ENCODE measurements at regions not wholly inside any gene's neighbourhood (a gene's known extent, or its start where the extent isn't known, plus 50 kb on each side); places are given as distances from the start of the nearest gene placed in this dataset.
A peak's percentile ranks its signal among the peaks of the same experiment; 100 is the strongest.

DNA sequence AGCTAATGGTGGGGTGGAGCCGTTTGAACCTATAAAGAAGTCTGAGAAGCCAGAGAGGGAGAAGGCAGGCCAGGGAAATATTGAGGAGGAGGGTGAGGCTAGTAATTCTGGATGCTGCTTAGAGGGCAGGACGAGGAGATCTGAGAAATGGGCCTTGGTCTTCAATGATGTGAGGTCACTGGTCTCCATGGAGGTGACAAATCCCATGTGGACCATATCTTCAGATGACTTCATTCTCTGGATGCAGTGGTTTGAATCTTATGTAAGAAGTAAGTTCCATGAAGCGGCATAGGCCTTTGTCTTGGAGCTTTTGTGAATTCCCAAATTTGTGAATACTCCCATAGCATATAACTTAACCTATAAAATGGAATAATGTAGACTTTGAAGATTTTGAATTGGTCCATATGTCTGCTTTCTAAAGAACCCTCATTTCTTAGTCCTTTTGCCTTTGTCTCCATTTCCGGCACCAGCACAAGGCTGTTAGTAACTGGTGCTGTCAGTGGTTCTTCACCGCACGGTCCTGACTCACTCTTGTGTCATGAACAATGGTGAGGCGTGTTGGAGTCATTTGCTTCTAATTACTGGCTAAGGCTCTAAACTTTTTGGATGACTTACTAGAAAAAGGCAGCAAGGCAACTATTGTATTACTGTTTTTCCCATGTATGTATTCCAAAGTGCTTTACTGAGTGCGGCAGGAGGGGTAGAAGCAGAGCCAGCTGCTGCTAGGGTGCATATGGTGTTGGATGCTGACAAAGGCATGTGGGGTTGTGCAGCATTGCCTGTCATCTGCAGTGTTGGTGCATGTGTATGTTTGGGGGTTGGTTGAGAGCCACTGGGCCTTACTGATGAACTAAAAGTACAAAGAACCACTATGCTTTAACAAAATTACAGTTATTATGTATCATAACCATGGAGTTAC is 279.3 kb upstream of the C2CD4B start:
- DNase-seq (ENCODE audit: low read depth): peak; percentile 85

DNA sequence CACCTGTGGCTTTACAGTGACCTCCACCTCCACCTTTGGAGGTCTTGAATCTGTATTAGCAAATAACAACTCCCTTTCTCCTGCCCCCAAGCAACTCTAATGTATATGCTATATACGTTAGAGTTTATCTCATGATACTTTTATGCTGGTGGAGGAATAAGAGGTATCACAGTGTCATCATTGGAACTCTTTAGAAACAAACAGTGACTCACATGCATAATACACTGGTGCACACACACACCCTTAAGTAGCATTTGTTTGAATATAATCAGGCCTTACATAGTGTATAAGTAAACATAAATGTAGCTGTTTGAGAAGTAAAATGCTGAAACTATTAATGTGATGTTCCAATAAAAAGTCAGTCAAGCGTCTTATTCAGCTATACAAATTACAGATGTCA is 280.2 kb upstream of the C2CD4B start:
- DNase-seq (ENCODE audit: low read depth): no peak

DNA sequence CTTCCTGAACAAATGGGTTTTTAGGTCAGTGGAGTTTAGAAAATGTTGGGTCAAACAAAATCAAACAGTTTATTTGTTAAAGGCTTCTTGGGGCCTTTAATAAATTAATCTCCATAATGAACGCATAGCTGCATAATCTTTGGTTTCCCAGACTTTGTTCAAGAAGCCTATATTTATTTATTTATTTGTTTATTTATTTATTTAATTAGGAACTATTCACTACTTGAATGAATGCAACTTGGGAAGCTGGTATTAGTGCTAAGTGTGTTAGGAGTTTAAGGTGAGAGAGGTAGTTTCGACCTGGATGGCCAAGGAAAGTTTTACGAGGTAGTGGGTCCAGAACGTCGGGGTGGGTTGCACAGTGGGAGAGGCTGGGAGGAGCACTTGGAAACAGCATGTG is 281.9 kb upstream of the C2CD4B start:
- no peak for DNase-seq (ENCODE audit: low read depth)

- DNase-seq (ENCODE audit: low read depth): no peak
Observed at GRCh38 chr15:62447742-62448141, 282.7 kb upstream of the C2CD4B start.

GRCh38 chr15:62449638-62450037 is 284.6 kb upstream of the C2CD4B start:
- DNase-seq (ENCODE audit: low read depth): no peak

GRCh38 chr15:62450061-62450460 is 285.0 kb upstream of the C2CD4B start:
- no peak for DNase-seq (ENCODE audit: low read depth)

- DNase-seq (ENCODE audit: low read depth): no peak
Observed at GRCh38 chr15:62452026-62452425, 286.9 kb upstream of the C2CD4B start.

DNA sequence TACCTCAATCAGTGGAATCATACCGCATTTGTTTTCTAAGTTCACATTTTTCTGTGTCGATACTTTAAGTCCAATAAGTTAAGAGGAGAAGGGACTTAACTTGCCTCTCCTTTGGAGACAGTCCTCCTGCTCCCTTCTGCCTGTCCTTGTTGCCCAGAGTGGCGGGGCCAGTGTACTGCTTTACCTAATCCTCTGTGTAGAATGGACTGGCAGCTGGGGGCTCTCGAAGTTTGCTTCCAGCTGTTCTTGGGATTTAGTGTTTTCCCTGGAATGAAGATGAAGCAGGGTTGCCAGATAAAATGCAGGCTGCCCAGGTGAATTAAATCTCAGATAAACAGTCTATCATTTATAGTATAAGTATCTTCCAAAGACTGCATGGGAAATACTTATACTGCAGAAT is 287.6 kb upstream of the C2CD4B start:
- no peak for DNase-seq (ENCODE audit: low read depth)

GRCh38 chr15:62453375-62453774 is 288.3 kb upstream of the C2CD4B start:
- DNase-seq (ENCODE audit: low read depth): no peak

GRCh38 chr15:62453981-62454380 is 288.9 kb upstream of the C2CD4B start:
- DNase-seq (ENCODE audit: low read depth): no peak

GRCh38 chr15:62454567-62455172 is 289.6 kb upstream of the C2CD4B start:
- DNase-seq (ENCODE audit: low read depth): no peak

GRCh38 chr15:62455441-62455921 is 290.4 kb upstream of the C2CD4B start:
- no peak for DNase-seq (ENCODE audit: low read depth)

- DNase-seq (ENCODE audit: low read depth): no peak
Observed at GRCh38 chr15:62456011-62456920, 291.2 kb upstream of the C2CD4B start.

DNA sequence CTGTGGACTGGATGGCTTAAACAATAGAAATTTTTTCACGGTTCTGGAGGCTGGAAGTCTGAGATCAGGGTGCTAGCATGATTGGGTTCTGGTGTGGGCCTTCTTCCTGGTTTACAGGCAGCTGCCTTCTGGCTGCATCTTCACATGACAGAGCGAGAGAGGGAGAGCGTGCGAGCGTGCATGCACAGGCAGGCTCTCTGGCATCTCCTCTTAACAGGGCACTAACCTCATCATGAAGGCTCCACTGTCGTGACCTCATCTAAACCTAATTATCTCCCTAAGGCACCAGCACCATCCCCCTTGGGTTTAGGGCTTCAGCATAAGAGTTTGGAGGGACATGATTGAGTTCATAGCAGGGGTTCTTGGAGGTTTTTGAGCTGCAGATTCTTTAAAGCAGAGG is 292.0 kb upstream of the C2CD4B start:
- no peak for DNase-seq (ENCODE audit: low read depth)

- DNase-seq (ENCODE audit: low read depth): no peak
Observed at GRCh38 chr15:62459875-62460274, 294.8 kb upstream of the C2CD4B start.

GRCh38 chr15:62462268-62462667 is 297.2 kb upstream of the C2CD4B start:
- no peak for DNase-seq (ENCODE audit: low read depth)

DNA sequence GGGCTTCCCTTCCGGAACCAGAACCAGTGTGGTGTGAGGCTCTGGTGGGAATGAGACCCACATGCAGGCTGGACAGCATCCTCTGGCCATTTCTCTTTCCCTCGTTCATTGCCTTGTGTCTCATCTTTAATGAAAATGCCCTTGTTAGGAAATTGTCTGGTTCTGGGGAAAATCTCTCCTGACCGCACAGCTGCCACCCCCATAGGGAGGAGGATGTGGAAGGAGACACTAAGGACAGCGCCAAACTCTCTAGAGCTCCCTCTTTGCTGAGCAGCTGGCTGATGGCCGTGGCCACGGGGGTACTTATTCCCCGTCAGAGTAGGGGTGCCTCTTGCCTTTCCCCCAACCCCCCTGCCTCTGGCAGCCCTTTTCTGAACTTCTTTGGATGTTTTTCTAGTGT is 297.6 kb upstream of the C2CD4B start:
- no peak for DNase-seq (ENCODE audit: low read depth)

DNA sequence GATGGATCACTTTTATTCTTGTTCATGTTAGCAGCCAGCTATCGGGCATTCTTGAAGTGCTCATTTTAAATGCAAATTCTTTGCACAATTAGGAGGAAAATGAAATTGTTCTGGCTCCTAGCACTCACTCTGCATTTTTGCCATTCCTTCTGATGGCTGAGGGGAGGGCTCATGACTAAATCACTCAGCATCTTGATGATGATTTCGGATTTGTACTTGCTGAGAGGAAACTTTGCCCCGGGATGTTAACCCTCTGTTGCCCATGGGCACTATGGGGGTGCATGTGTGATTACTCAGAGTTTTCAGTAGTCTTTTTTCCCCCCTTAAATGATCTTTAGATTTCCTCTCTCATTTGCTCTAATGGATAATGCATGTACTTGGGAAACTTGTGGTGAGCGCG is 299.6 kb upstream of the C2CD4B start:
- peak; percentile 28 for DNase-seq (ENCODE audit: low read depth)

DNA sequence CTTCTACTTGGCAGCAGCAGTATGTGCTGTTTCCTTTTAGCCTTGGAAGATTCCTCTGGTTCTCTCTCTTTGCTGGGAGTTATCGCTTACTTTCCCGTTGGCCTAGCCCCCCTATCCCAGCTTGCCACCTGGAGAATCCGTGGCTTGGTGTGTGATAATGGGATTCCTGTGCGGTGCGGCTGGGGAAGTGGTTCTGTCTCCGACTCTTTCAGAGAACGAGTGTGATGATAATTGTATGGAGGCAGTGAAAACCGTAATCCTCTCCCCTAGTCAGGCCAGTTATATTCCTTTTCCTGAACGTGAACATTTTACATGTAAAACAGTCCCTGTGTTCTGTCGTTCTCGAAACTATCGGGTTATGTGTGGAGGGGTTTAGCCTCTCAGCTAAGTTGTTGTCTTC is 300.1 kb upstream of the C2CD4B start:
- DNase-seq (ENCODE audit: low read depth): no peak

DNA sequence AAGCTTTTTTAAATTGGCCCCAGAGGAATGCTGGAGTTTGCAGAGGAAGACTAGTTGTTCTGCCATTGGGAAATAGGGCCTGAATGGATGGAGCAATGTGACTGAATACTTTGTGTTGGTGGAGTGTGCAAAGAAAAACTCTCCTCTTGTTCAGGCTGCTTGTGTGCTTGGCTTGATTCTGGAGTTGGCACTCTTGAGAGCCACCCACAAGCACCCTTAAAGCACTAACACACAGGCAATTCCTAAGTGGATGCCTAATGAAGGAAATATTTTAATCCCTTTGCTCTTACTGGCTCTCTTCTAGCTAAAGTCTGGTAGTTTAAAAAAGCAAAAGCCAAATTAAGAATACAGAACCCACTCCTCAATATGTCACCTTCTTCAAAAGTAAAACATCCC is 304.4 kb upstream of the C2CD4B start:
- peak; percentile 18 for DNase-seq (ENCODE audit: low read depth)

DNA sequence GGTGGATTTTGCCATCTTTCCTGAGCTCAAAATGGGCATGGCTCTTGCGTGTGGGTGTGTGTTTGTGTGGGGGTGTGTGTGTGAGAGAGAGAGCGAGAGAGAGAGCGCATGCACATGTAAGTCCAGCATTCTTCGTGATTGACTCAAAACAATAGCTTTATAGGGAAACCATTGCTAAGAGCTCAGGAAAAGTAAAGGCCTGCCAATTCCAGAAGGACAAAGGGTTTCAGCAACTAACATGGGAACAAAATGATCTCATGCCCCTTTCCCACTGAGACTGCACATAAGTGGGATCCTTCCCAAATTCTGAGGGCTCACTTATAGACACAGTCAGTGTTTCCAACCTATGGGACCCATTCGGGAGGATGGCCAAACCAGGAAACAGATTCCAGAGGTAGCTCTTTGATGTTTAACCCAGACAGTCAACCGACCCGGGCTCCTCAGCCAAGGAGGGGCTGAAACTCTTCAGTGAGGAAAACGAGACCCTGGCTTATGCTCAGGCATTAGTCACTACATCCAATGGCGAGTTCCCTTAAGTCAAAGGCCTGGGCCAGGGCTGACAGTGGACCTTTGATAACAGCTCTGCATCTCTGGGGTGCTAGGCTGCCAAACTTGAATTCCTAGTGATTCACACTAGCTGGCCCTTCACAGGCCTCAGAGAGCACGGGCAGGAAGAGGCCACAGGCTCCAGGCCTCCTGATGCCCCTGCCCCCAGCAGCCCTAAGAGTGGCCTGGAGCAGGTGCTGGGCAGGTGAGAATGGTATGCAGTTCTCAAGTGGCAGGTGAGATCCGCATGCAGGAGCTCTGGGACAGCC is 305.0 kb upstream of the C2CD4B start:
- DNase-seq (ENCODE audit: low read depth): peak; percentile 75
